ENCODE measurements at regions not wholly inside any gene's neighbourhood (a gene's known extent, or its start where the extent isn't known, plus 50 kb on each side); places are given as distances from the start of the nearest gene placed in this dataset.

DNA sequence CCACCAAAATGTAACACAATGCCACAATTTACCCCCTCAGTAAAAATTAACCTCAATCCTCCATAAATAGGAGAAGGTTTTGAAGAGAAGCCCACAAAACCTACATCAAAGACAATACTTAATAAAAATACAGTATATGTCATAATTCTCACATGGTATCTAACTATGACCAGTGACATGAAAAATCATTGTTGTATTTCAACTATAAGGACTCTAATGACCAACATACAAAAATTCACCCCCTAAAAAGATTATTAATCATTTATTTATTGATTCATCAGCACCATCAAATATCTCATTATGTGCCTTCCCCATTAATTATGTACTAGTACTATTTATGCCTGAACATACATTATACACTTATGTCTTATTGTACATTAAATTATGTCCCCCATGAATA, 77.1 kb upstream of the ZMAT1 start:
- Histone ChIP-seq H3F3A (replicated peaks; ENCODE audit: insufficient read depth) (no peaks in the 10 kb centered on the region), H3K36me3 (replicated peaks in 1 of 2; ENCODE audit: control insufficient read depth in 1 of 2, insufficient read depth in 2 of 2, low read length in 1 of 2) (peaks cover 0 to 2% of the 10 kb centered on the region in 2 experiments), H3K9me3 (no peaks in the 10 kb centered on the region), H3K79me2 (ENCODE audit: insufficient read depth) (no peaks in the 10 kb centered on the region), H4K20me1 (ENCODE audit: insufficient read depth) (no peaks in the 10 kb centered on the region), H3K4me2 (no peak overlapping the region), H3K4me1 (ENCODE audit: control insufficient read depth in 1 of 2, insufficient read depth in 2 of 2, low read depth in 1 of 2, low read length in 1 of 2) (no peaks in the 10 kb centered on the region), H3K27ac (ENCODE audit: low read depth in 2 of 2, low read length in 1 of 2) (no peak overlapping the region), H3K27me3 (ENCODE audit: insufficient read depth) (no peaks in the 10 kb centered on the region), H2AFZ (ENCODE audit: low read depth) (no peak overlapping the region), H3K9ac (no peak overlapping the region), H3K4me3 (ENCODE audit: low read depth in 2 of 2, low read length in 1 of 2) (no peak overlapping the region), H3K9me2 (no peaks in the 10 kb centered on the region)
- ChIA-PET POLR2A (no interaction called here), CTCF (no interaction called here)
- DNase-seq: no peak
- no peak for TF ChIP-seq RXRA (IDR thresholded peaks at IDR 0.05; ENCODE audit: borderline replicate concordance, low read depth)
- no peak for TF ChIP-seq YY1 (IDR thresholded peaks at IDR 0.05; ENCODE audit: low read depth)
- no peak for TF ChIP-seq MXI1 (IDR thresholded peaks at IDR 0.05; ENCODE audit: low read depth, low read length)
- TF ChIP-seq JUND (IDR thresholded peaks at IDR 0.05): no peak
- no peak for TF ChIP-seq RCOR1 (IDR thresholded peaks at IDR 0.05; ENCODE audit: low read length)
- TF ChIP-seq FOSL2 (IDR thresholded peaks at IDR 0.05; ENCODE audit: borderline replicate concordance, low read depth): no peak
- no peak for TF ChIP-seq FOXM1 (IDR thresholded peaks at IDR 0.05; ENCODE audit: low read depth)
- TF ChIP-seq TEAD4 (IDR thresholded peaks at IDR 0.05; ENCODE audit: borderline replicate concordance, insufficient read depth): no peak
- no peak for TF ChIP-seq TCF12 (IDR thresholded peaks at IDR 0.05)
- no peak for TF ChIP-seq ELF1 (IDR thresholded peaks at IDR 0.05)
- TF ChIP-seq REST (IDR thresholded peaks at IDR 0.05; ENCODE audit: low read depth, low read length): no peak
- TF ChIP-seq TAF1 (IDR thresholded peaks at IDR 0.05; ENCODE audit: borderline replicate concordance, low read depth, low read length): no peak
- TF ChIP-seq ZBTB33 (IDR thresholded peaks at IDR 0.05; ENCODE audit: borderline replicate concordance, low read depth): no peak

Data from SK-N-SH (cell line).